ENCODE measurements at regions not wholly inside any gene's neighbourhood (a gene's known extent, or its start where the extent isn't known, plus 50 kb on each side); places are given as distances from the start of the nearest gene placed in this dataset.

GRCh38 chr6:122126894-122127293, 272.6 kb upstream of the HSF2 start:
- H3K4me1 ChIP-seq (replicated peaks in 1 of 2; ENCODE audit: control insufficient read depth in 2 of 2, insufficient read depth in 2 of 2, low read length in 2 of 2), result no peaks in the 10 kb centered on the region
- H3K4me3 ChIP-seq, result no peak overlapping the region
- intact Hi-C loops (cut with micrococcal nuclease), result no loop called here
- ATAC-seq (no peak), DNase-seq (ENCODE audit: extremely low read depth in 1 of 4, low spot score in 3 of 4) (no peak), FAIRE-seq (no peak)
- 3% methylated on average over 3 of the region's 3 CpGs for WGBS (ENCODE audit: insufficient coverage, low coverage, missing lambda C conversion rate)
- H3K4me2 ChIP-seq (ENCODE audit: insufficient read depth, low read length), result no peak overlapping the region
- no peaks in the 10 kb centered on the region for H3K36me3 ChIP-seq (ENCODE audit: control insufficient read depth, insufficient read depth, low read length)
- no peaks in the 10 kb centered on the region for H3K27me3 ChIP-seq (ENCODE audit: control insufficient read depth in 2 of 2, insufficient read depth in 2 of 2, low read length in 2 of 2)
- no peak overlapping the region for H3K9ac ChIP-seq (ENCODE audit: insufficient read depth in 1 of 2, low read depth in 2 of 2, low read length in 2 of 2)
- H2AFZ ChIP-seq (ENCODE audit: low read depth, low read length), result no peak overlapping the region
- H3K79me2 ChIP-seq (ENCODE audit: control insufficient read depth, insufficient read depth, low read length), result no peaks in the 10 kb centered on the region
- CTCF ChIA-PET (ENCODE audit: low intra/inter-chr PET ratio), result no interaction called here
- H4K20me1 ChIP-seq (replicated peaks; ENCODE audit: control insufficient read depth, insufficient read depth, low read length), result no peaks in the 10 kb centered on the region
- no peaks in the 10 kb centered on the region for H3K9me3 ChIP-seq (replicated peaks; ENCODE audit: control insufficient read depth, insufficient read depth, low read depth, low read length)
- H3K27ac ChIP-seq (ENCODE audit: extremely low read depth, low read depth, low read length), result no peak overlapping the region
- H3K9me1 ChIP-seq (ENCODE audit: control insufficient read depth, insufficient read depth, low read length), result no peaks in the 10 kb centered on the region
- in situ Hi-C loops (cut with MboI), result no loop called here
- POLR2A ChIA-PET, result no interaction called here
- BruUV-seq (replicated peaks), result no TSS peak
- TF ChIP-seq FOXA3 (CRISPR knock-in tag; conservative IDR thresholded peaks at IDR 0.05 in 1 of 2, IDR thresholded peaks at IDR 0.05 in 1 of 2), result no peak
- TF ChIP-seq, protein P1, sequence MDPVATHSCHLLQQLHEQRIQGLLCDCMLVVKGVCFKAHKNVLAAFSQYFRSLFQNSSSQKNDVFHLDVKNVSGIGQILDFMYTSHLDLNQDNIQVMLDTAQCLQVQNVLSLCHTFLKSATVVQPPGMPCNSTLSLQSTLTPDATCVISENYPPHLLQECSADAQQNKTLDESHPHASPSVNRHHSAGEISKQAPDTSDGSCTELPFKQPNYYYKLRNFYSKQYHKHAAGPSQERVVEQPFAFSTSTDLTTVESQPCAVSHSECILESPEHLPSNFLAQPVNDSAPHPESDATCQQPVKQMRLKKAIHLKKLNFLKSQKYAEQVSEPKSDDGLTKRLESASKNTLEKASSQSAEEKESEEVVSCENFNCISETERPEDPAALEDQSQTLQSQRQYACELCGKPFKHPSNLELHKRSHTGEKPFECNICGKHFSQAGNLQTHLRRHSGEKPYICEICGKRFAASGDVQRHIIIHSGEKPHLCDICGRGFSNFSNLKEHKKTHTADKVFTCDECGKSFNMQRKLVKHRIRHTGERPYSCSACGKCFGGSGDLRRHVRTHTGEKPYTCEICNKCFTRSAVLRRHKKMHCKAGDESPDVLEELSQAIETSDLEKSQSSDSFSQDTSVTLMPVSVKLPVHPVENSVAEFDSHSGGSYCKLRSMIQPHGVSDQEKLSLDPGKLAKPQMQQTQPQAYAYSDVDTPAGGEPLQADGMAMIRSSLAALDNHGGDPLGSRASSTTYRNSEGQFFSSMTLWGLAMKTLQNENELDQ (CRISPR knock-in tag; IDR thresholded peaks at IDR 0.05; ENCODE audit: borderline replicate concordance), result no peak
- TF ChIP-seq CEBPZ (IDR thresholded peaks at IDR 0.05; ENCODE audit: borderline replicate concordance, low read depth, low read length), result no peak
- TF ChIP-seq ZNF707 (CRISPR knock-in tag; conservative IDR thresholded peaks at IDR 0.05), result no peak
- TF ChIP-seq ZNF41 (CRISPR knock-in tag; conservative IDR thresholded peaks at IDR 0.05), result no peak
- TF ChIP-seq ZNF79 (CRISPR knock-in tag; IDR thresholded peaks at IDR 0.05; ENCODE audit: low read depth), result no peak
- no peak for TF ChIP-seq PTTG1 (tag; IDR thresholded peaks at IDR 0.05; ENCODE audit: low read depth)
- TF ChIP-seq, protein P2, sequence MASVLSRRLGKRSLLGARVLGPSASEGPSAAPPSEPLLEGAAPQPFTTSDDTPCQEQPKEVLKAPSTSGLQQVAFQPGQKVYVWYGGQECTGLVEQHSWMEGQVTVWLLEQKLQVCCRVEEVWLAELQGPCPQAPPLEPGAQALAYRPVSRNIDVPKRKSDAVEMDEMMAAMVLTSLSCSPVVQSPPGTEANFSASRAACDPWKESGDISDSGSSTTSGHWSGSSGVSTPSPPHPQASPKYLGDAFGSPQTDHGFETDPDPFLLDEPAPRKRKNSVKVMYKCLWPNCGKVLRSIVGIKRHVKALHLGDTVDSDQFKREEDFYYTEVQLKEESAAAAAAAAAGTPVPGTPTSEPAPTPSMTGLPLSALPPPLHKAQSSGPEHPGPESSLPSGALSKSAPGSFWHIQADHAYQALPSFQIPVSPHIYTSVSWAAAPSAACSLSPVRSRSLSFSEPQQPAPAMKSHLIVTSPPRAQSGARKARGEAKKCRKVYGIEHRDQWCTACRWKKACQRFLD (CRISPR knock-in tag; IDR thresholded peaks at IDR 0.05), result no peak
- TF ChIP-seq ZNF592 (IDR thresholded peaks at IDR 0.05), result no peak

Data from K562 (cell line).